H1 (cell line): ENCODE measurements at regions not wholly inside any gene's neighbourhood (a gene's known extent, or its start where the extent isn't known, plus 50 kb on each side); places are given as distances from the start of the nearest gene placed in this dataset.

Experiments used
- CTCF ChIA-PET: fragments of 300-600 bp; sonication (Branson Sonifier 250); formaldehyde crosslinking; loops from one replicate; lab custom pipeline; 2021; ENCODE audit not compliant: partially characterized antibody; lab: Charles Lee
- POLR2A ChIA-PET: fragments of 300-600 bp; sonication (Branson Sonifier 250); formaldehyde crosslinking; loops from one replicate; lab custom pipeline; 2021; ENCODE audit warnings: inconsistent platforms; ENCODE audit not compliant: partially characterized antibody; lab: Charles Lee
- DNase-seq, 2 experiments: peaks; one replicate each; pipeline versions ENCODE4 v3.0.0 to v3.0.0-alpha.2; 2010 to 2022; ENCODE audit warnings: low spot score in 2 of 2, low read depth in 1 of 2, mixed read lengths in 1 of 2
- FAIRE-seq: peaks from 2 replicates; lab custom pipeline; 2011; peaks lifted over from hg19 to GRCh38; lab: Jason Lieb, UNC
- H2AFZ ChIP-seq: 2 replicates; pipeline ENCODE4 v1.8.1; 2012; ENCODE audit warnings: low read length, inconsistent platforms
- H2AK5ac ChIP-seq: 2 replicates; pipeline ENCODE4 v1.6.1; 2013; ENCODE audit warnings: low read depth, low read length
- H2BK120ac ChIP-seq: replicated peaks from 2 replicates; pipeline ENCODE3; 2013; ENCODE audit warnings: low read depth, low read length, inconsistent platforms
- H2BK12ac ChIP-seq: 2 replicates; pipeline ENCODE4 v1.6.1; 2013; ENCODE audit warnings: low read depth, low read length
- H2BK15ac ChIP-seq: 2 replicates; pipeline ENCODE4 v1.6.1; 2013; ENCODE audit warnings: low read length
- H2BK20ac ChIP-seq: 2 replicates; pipeline ENCODE4 v1.6.1; 2013; ENCODE audit warnings: low read length
- H2BK5ac ChIP-seq: 2 replicates; pipeline ENCODE4 v1.6.1; 2013; ENCODE audit warnings: low read depth, low read length
- H3K14ac ChIP-seq: 2 replicates; pipeline ENCODE4 v1.6.1; 2013; ENCODE audit warnings: inconsistent platforms; ENCODE audit not compliant: insufficient read length
- H3K18ac ChIP-seq: 2 replicates; pipeline ENCODE4 v1.6.1; 2013; ENCODE audit warnings: low read length; ENCODE audit errors: extremely low read depth
- H3K23ac ChIP-seq: 2 replicates; pipeline ENCODE4 v1.6.1; 2013; ENCODE audit warnings: inconsistent platforms; ENCODE audit not compliant: insufficient read length
- H3K23me2 ChIP-seq: 2 replicates; pipeline ENCODE4 v1.6.1; 2013; ENCODE audit warnings: low read depth, low read length
- H3K27ac ChIP-seq: 2 replicates; pipeline ENCODE4 v1.6.1; 2011; ENCODE audit warnings: low read depth, low read length, inconsistent platforms
- H3K27me3 ChIP-seq, 4 experiments: replicated peaks in 1 of 4; 1 replicate in 1 of 4; 2 replicates in 3 of 4; pipeline versions ENCODE4 v1.6.1 to v1.8.1; 2011 to 2013; ENCODE audit warnings: low read length in 3 of 4, mild to moderate bottlenecking in 3 of 4, inconsistent platforms in 2 of 4, mixed read lengths in 2 of 4, moderate library complexity in 1 of 4; ENCODE audit not compliant: control insufficient read depth in 3 of 4, insufficient read depth in 3 of 4; ENCODE audit errors: extremely low read depth in 1 of 4
- H3K36me3 ChIP-seq, 4 experiments: 2 replicates each; pipeline versions ENCODE4 v1.6.1 to v1.8.1; 2011 to 2013; ENCODE audit warnings: mild to moderate bottlenecking in 4 of 4, low read length in 3 of 4, moderate library complexity in 2 of 4, control low read depth in 1 of 4, inconsistent platforms in 1 of 4; ENCODE audit not compliant: insufficient read depth in 4 of 4, control insufficient read depth in 2 of 4
- H3K4ac ChIP-seq: replicated peaks from 2 replicates; pipeline ENCODE3; 2013; ENCODE audit warnings: low read length, low read depth, mixed read lengths, inconsistent platforms; ENCODE audit not compliant: insufficient read length
- H3K4me1 ChIP-seq, 4 experiments: replicated peaks in 1 of 4; 1 replicate in 1 of 4; 2 replicates in 3 of 4; pipeline versions ENCODE4 v1.6.1 to v1.8.1; 2011 to 2013; ENCODE audit warnings: low read length in 3 of 4, inconsistent platforms in 2 of 4, mixed read lengths in 1 of 4; ENCODE audit not compliant: insufficient read depth in 4 of 4, control insufficient read depth in 3 of 4
- H3K4me2 ChIP-seq, 2 experiments: 2 replicates each; pipeline versions ENCODE4 v1.6.1 to v1.8.1; 2011 to 2013; ENCODE audit warnings: low read depth in 2 of 2, low read length in 2 of 2, control low read depth in 1 of 2, inconsistent platforms in 1 of 2, mild to moderate bottlenecking in 1 of 2; ENCODE audit not compliant: insufficient read depth in 1 of 2
- H3K4me3 ChIP-seq, 4 experiments: fragments of 200-600, 300-600 bp in 1 of 4; sonication (generic), shearing (Covaris generic), sonication (Bioruptor Twin) in 1 of 4; 2 replicates each; pipeline versions ENCODE4 v1.5.1 to v1.8.1; 2011 to 2016; ENCODE audit warnings: low read length in 4 of 4, low read depth in 3 of 4, control low read depth in 2 of 4, inconsistent platforms in 2 of 4, mild to moderate bottlenecking in 2 of 4, mixed read lengths in 1 of 4, moderate library complexity in 1 of 4; ENCODE audit not compliant: insufficient read depth in 2 of 4; ENCODE audit errors: extremely low read depth in 1 of 4
- H3K56ac ChIP-seq: replicated peaks from 2 replicates; pipeline ENCODE3; 2013; ENCODE audit warnings: low read depth, mild to moderate bottlenecking, mixed read lengths, low read length, inconsistent platforms; ENCODE audit not compliant: insufficient read length
- H3K79me1 ChIP-seq: 2 replicates; pipeline ENCODE4 v1.6.1; 2013; ENCODE audit warnings: low read depth, low read length, control low read depth
- H3K79me2 ChIP-seq, 2 experiments: 2 replicates each; pipeline versions ENCODE4 v1.6.1 to v1.8.1; 2012 to 2013; ENCODE audit warnings: low read length in 2 of 2, mild to moderate bottlenecking in 2 of 2, inconsistent platforms in 1 of 2; ENCODE audit not compliant: insufficient read depth in 2 of 2, control insufficient read depth in 1 of 2
- H3K9ac ChIP-seq, 4 experiments: replicated peaks in 1 of 4; 1 replicate in 1 of 4; 2 replicates in 3 of 4; pipeline versions ENCODE4 v1.6.1 to v1.8.1; 2011 to 2013; ENCODE audit warnings: low read depth in 3 of 4, low read length in 3 of 4, control low read depth in 2 of 4, mild to moderate bottlenecking in 2 of 4, moderate library complexity in 2 of 4, inconsistent platforms in 1 of 4; ENCODE audit errors: extremely low read depth in 1 of 4
- H3K9me3 ChIP-seq, 2 experiments: 2 replicates each; pipeline versions ENCODE4 v1.6.1 to v1.8.1; 2012 to 2013; ENCODE audit warnings: mild to moderate bottlenecking in 2 of 2, moderate library complexity in 2 of 2, control low read depth in 1 of 2, inconsistent platforms in 1 of 2, low read depth in 1 of 2, low read length in 1 of 2, mixed read lengths in 1 of 2; ENCODE audit not compliant: insufficient read depth in 2 of 2
- H4K20me1 ChIP-seq, 2 experiments: replicated peaks in 1 of 2; 2 replicates each; pipeline versions ENCODE3 to v1.8.1; 2011 to 2013; ENCODE audit warnings: inconsistent platforms in 2 of 2, low read length in 2 of 2, mild to moderate bottlenecking in 1 of 2; ENCODE audit not compliant: insufficient read depth in 2 of 2, control insufficient read depth in 1 of 2
- H4K5ac ChIP-seq: 2 replicates; pipeline ENCODE4 v1.6.1; 2013; ENCODE audit warnings: low read length, low read depth, mixed read lengths, inconsistent platforms; ENCODE audit not compliant: insufficient read length
- H4K8ac ChIP-seq: 2 replicates; pipeline ENCODE4 v1.8.0; 2013; ENCODE audit warnings: mild to moderate bottlenecking, moderate library complexity, low read length, inconsistent platforms; ENCODE audit not compliant: insufficient read depth; ENCODE audit errors: extremely low read depth
- H4K91ac ChIP-seq: replicated peaks from 2 replicates; pipeline ENCODE3; 2013; ENCODE audit warnings: low read length, mixed read lengths, inconsistent platforms; ENCODE audit not compliant: insufficient read length
- CTCF ChIP-seq, 3 experiments: IDR thresholded peaks; 1 replicate in 2 of 3; 2 replicates in 1 of 3; pipeline versions ENCODE4 v1.5.1 to v1.6.1; 2011; ENCODE audit warnings: low read length in 3 of 3, mild to moderate bottlenecking in 3 of 3, inconsistent platforms in 2 of 3, low read depth in 1 of 3, moderate library complexity in 1 of 3; ENCODE audit not compliant: insufficient read depth in 1 of 3; ENCODE audit errors: control extremely low read depth in 1 of 3
- RAD21 ChIP-seq, 2 experiments: IDR thresholded peaks in 1 of 2; conservative IDR thresholded peaks in 1 of 2; 2 replicates each; pipeline ENCODE4 v1.6.1; 2011; ENCODE audit warnings: low read depth in 2 of 2, low read length in 2 of 2, improper control_type of control experiment in 1 of 2, inconsistent platforms in 1 of 2, mild to moderate bottlenecking in 1 of 2, moderate library complexity in 1 of 2
- RXRA ChIP-seq: IDR thresholded peaks from 2 replicates; pipeline ENCODE4 v1.6.1; 2011; ENCODE audit warnings: low read depth, mild to moderate bottlenecking, low read length, moderate library complexity; ENCODE audit not compliant: insufficient read depth
- WGBS, 2 experiments: shearing (Covaris generic) in 1 of 2; methylation state at CpG; one replicate each; pipeline versions ENCODE4 v1.1.6 to v1.1.7; 2013 to 2015; ENCODE audit warnings: low lambda C conversion rate in 2 of 2, mixed read lengths in 2 of 2, inconsistent platforms in 1 of 2, low coverage in 1 of 2, missing lambda C conversion rate in 1 of 2; ENCODE audit not compliant: insufficient replicate concordance in 2 of 2, insufficient coverage in 1 of 2, insufficient read length in 1 of 2; ENCODE audit errors: extremely low coverage in 1 of 2, missing lambda C conversion rate in 1 of 2; 5-methylcytosine and 5-hydroxymethylcytosine counted together
- TF ChIP-seq, protein P1 (sequence below): IDR thresholded peaks from 2 replicates; pipeline ENCODE4 v1.6.1; 2011; ENCODE audit warnings: low read depth, mild to moderate bottlenecking, low read length; ENCODE audit not compliant: insufficient read depth

DNA sequence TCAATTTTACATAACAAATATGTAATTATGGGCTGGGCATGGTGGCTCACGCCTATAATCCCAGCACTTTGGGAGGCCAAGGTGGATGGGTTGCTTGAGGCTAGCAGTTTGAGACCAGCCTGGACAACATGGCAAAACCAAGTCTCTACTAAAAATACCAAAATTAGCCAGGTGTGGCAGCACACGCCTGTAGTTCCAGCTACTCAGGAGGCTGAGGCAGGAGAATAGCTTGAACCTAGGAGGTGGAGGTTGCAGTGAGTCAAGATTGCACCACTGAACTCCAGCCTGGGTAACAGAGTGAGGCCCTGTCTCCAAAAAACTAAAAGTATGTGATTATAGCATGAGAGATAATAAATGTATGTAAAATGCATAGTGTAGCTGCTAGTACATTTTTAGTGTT is 229.0 kb downstream of the PPARGC1A start:
- no peaks in the 10 kb centered on the region for H3K9me3 ChIP-seq

More for the DNA sequence above, 229.0 kb downstream of the PPARGC1A start:
- H3K23ac ChIP-seq: no peak overlapping the region
- ChIA-PET CTCF (interaction anchor here (0.9 to 1.2 kb wide), 7 partner anchors 11 to 530 kb away, joined by 3 to 5 read pairs (median 3); no protein-coding TSS in a partner anchor), POLR2A (no interaction called here)
- no peak overlapping the region for H3K4me3 ChIP-seq
- H4K8ac ChIP-seq: no peak overlapping the region
- no peaks in the 10 kb centered on the region for H4K20me1 ChIP-seq
- FAIRE-seq (no peak), DNase-seq (no peak)
- no peak overlapping the region for H3K56ac ChIP-seq
- 91% methylated on average over 2 of the region's 2 CpGs; no CpG with 5 or more reads in 1 of the 2 experiments for WGBS, 2 experiments
- no peak overlapping the region for H2AK5ac ChIP-seq
- H3K79me2 ChIP-seq: no peaks in the 10 kb centered on the region
- H3K27ac ChIP-seq: no peak overlapping the region
- H2BK120ac ChIP-seq: no peak overlapping the region
- H2AFZ ChIP-seq: no peak overlapping the region
- H3K36me3 ChIP-seq: no peaks in the 10 kb centered on the region
- H2BK15ac ChIP-seq: no peak overlapping the region
- H3K18ac ChIP-seq: no peak overlapping the region
- H3K79me1 ChIP-seq: no peaks in the 10 kb centered on the region
- no peak overlapping the region for H4K5ac ChIP-seq
- no peak overlapping the region for H2BK12ac ChIP-seq
- TF ChIP-seq CTCF (IDR thresholded peaks at IDR 0.05; ENCODE audit: control extremely low read depth in 1 of 3, insufficient read depth in 1 of 3, low read depth in 1 of 3, low read length in 3 of 3) (peak in 2 of 3 experiments; percentile 11 to 25; a peak in 1 of 4 replicates), RAD21 (IDR thresholded peaks at IDR 0.05 in 1 of 2, conservative IDR thresholded peaks at IDR 0.05 in 1 of 2; ENCODE audit: low read depth in 2 of 2, low read length in 2 of 2) (peak; percentile 20 to 40; a peak in 3 of 4 replicates), RXRA (no peak)
- TF ChIP-seq, protein P1, sequence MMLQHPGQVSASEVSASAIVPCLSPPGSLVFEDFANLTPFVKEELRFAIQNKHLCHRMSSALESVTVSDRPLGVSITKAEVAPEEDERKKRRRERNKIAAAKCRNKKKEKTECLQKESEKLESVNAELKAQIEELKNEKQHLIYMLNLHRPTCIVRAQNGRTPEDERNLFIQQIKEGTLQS: no peak
- no peak overlapping the region for H2BK5ac ChIP-seq
- H3K9ac ChIP-seq: no peak overlapping the region
- H2BK20ac ChIP-seq: no peak overlapping the region
- H3K4me2 ChIP-seq: no peak overlapping the region
- H3K23me2 ChIP-seq: no peaks in the 10 kb centered on the region
- peaks cover 0 to 1% (median 0%) of the 10 kb centered on the region in 4 experiments; a peak in 1 of 7 replicates for H3K27me3 ChIP-seq
- no peak overlapping the region for H4K91ac ChIP-seq
- H3K4me1 ChIP-seq: no peaks in the 10 kb centered on the region
- no peak overlapping the region for H3K14ac ChIP-seq
- H3K4ac ChIP-seq: no peak overlapping the region
